Hippocampal formation (tissue), 2 donors: ENCODE measurements at regions not wholly inside any gene's neighbourhood (a gene's known extent, or its start where the extent isn't known, plus 50 kb on each side); places are given as distances from the start of the nearest gene placed in this dataset.

Source experiments
- DNase-seq, 2 donors: peaks; one replicate each; lab custom pipeline; 2025; lab: John Stamatoyannopoulos, UW

DNA sequence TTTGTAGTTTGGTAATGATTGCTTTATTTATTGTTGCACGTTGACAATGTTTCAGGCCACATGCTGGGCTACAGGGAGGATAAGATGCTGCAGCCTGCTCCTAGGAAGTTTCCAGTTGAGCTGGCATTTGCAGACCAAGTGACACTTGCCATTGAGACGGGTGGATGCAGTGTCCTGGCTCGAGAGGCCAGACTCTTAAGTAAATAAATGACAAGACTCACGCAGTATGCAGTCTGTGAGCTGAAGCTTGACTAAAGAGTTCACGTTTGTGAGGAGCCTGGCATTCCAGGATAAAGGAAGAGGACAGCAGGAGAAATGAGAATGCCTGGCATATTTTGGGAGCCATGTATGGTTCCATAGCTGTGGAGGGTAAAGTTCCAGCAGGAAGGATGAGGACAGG, 105.8 kb downstream of the BAMBI start:
- DNase-seq, result no peak

DNA sequence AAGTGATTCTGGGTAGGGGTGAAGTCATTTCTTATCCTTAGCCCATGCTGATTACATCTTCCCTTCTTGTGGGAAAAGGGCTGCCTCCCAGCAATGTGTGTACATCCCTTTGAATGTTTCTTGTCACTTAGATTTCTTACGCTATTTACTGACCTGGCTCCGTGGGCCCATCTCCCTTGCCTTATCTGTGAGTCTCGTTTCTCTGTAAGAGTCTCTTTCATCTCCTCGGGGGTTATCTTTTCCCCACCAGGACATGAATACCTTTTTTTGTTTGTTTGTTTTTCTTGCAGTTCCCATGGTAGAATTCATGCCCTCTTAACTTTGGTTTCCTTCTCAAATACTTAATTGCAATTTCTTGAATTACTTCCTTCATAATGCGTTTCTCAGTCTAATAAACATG, 107.7 kb downstream of the BAMBI start:
- DNase-seq, result no peak

DNA sequence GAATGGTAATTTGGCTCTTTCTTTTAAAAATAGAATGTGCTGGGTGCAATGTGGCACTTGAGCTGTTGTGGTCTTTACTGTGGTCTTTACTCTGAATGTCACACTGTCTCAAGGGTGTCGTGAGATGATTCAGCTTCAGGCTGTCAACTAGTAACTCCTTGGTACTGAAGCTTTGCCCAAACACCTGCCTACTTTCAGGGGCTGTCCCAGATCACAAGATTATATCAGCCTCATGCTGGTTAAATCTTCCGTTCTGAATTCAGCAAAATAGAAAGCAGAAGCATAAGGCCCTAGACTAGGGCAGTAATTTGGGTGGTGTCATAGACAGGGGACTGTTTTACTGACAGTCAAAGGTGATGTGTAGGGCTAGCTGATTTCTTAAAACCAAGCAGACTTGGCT, 110.9 kb downstream of the BAMBI start:
- no peak for DNase-seq

DNA sequence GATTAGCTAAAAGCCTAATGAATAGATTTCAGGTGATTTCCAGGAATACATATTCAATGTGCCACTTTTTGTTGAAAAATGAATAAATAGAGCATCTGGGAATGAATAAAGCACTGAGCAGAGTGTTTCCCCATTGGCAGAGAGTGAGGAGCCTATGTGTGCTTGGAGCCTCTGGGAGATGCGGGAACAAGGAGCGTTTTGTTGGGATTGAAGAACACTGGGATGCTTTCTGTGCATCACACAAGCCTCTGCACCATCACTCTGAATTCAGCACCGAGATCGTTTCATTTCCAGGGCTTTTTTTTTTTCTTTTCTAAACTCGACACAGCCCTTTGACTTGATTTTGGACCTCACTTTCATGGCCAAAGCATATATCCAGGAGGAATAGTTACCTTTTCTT, 111.4 kb downstream of the BAMBI start:
- peak; percentile 58 to 90 for DNase-seq

DNA sequence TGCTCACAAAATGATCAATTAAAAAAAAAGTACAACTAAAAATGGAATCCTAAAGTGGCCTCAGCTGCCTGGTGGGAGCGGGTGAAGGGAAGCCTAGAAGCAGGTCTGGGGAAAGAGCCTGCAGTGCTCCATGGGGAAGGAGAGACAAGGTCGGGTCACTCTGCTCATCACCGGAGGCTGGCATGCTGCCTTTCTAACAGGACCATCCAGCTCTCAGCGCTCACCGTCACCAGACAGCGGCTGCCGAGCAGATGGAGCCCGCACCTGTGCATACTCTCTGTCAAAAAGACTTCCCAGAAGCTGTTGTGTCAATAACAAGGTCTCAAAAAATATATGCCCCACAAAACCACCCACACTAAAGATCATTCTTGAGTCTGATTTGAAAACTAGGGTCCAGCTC, 112.8 kb downstream of the BAMBI start:
- no peak for DNase-seq

DNA sequence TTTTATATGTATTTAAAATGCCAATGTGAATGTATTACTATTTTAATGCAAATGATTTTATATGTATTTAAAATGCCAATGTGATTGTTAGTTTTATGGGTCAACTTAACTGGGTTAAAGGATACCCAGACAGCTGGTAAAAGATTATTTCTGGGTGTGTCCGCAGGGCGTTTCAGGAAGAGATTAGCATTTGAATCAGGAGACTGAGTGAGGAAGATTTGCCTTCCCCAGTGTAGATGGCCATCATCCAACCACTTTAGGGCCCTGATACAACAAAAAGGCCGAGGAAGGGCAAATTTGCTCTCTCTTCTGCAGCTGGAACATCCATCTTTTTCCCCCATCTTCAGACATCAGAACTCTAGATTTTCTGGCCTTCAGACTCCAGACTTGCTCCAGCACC, 116.2 kb downstream of the BAMBI start:
- no peak for DNase-seq

DNA sequence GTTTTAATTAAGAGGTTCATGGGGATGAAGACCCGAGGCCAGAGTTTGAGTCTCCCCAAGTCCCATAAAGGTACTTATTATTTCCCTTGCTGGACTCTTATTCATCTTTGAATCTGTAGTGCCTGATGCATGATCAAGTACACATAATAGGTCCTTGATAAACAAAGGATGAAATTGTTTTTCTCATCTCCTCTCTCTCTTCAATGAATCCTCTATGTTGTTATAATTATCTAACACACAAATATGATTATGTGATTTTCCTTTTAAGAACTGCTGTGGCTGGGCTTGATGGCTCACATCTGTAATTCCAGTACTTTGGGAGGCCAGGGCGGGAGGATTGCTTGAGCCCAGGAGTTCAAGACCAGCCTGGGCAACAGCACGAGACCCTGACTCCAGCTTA, 117.7 kb downstream of the BAMBI start:
- no peak for DNase-seq

DNA sequence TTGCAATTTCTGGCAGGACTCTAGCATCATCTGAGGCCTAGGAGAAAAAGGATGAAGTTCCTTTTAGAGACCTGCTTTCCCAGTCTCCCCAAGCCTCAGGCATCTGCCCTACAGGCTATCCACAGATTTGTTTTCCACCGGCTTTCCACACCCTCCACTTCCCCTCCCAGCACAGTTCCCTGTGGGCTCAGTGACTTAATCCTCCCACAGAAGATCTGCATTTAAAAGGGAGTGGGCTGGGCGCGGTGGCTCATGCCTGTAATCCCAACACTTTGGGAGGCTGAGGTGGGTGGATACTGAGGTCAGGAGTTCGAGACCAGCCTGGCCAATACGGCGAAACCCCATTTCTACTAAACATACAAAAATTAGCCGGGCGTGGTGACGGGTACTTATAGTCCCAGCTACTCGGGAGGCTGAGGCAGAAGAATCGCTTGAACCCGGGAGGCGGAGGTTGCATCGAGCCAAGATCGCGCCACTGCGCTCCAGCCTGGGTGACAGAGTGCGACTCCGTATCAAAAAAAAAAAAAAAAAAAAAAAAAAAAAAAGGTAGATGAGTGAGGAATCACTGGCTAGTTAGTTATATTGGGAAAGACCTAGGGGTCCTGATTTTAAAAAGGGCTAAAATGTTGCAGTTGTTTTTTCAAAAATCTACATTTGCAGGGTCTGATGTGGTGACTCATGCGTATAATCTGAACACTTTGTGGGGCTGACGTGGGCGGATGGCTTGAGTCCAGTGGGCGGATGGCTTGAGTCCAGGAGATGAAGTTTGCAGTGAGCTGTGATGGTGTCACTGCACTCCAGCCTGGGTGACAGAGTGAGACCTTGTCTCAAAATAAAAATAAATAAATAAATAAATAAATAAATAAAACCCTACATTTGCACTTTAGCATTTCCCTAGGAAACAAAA, 119.5 kb downstream of the BAMBI start:
- no peak for DNase-seq

DNA sequence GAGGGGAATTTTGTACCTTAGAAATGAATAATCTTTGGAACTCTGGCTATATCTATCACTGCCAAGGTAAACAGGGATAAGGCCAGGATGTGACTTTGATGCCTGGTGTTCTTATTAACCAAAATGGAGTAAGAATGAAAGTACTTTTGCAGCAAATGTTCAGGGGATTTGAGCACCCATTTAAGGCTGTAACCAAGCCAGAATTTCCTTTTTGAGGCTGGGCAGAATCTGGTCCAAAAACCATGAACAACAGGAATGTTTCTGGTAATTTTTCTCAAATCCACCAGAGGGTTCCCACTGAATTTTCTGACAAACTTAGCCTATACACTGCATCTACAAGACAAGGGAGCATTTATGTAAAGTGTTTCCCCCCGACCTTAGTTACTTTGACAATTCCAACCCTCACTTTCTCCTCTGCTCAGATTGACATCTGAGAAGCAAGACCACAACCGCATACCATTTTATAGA, 120.6 kb downstream of the BAMBI start:
- no peak for DNase-seq

DNA sequence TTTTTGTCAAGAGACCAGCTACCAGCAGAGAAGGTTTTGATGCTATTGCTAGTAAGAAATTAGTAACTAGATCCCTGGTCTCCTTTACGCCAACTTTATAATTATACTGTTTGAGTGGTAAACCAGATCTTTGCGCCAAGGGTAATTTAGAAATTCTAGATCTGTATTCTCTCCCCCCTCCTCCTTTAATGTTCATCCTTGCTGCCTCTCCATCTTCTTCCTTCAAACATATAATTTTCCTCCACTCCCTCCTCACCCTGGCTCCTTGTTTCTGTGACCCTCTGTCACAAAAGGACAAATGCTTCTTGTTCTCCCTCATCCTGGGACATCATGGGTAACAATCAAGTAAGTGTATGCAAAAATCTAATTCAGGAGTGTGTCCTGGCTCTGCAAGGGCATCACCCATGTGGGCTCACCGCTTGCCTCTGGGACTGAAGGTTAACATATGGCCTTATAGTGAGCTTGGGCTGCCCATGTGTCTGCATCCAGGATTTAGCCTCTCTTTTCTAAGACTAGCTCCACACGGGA, 121.2 kb downstream of the BAMBI start:
- DNase-seq, result no peak

DNA sequence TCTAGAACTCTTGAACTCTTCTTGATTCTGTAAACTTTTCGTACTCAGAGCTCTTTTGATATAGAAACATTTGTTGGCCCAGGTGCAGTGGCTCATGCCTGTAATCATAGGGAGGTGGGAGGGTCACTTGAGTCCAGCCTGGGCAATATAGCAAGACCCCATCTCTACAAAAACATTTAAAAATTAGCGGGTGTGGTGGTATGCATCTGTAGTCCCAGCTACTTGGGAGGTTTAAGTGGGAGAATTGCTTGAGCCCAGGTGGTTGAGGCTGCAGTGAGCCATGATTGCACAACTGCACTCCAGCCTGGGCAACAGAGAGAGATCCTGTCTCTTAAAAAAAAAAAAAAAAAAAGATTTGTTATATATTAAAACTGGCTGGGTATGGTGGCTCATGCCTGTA, 121.6 kb downstream of the BAMBI start:
- no peak for DNase-seq

DNA sequence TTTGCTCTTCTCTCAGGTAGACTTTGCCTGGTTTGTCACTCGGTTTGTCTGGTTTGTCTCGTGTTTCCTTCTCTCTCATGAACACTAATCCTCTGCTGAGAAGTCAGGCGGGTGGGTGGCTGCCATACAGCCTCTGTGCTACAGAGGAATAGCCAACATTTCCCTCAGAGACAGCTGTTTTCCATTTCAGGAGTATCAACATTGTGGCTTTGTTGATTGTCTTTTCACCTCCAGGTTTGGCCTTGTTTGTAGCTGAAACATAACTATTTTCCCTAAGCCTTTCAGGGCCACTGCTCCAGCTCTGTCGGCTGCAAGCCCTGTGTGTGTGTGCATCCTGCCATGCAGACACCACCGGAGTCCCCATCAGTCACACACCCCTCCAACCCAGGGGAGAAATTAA, 122.8 kb downstream of the BAMBI start:
- DNase-seq, result no peak

DNA sequence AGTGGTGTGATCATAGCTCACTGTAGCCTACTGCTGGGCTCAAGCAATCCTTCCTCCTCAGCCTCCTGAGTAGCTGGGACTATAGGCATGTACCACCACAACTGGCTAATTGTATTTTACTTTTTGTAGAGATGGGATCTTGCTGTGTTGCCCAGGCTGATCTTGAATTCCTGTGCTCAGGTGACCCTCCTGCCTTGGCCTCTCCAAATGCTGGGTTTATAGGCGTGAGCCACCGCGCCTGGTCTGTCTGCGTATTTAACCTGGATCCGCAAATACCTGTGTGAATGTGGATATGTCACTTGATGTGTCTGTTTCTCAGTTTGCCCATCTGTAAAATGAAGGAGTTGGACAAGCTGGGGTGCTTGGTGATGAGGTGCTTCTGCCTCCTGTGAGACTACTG, 123.9 kb downstream of the BAMBI start:
- DNase-seq, result no peak

DNA sequence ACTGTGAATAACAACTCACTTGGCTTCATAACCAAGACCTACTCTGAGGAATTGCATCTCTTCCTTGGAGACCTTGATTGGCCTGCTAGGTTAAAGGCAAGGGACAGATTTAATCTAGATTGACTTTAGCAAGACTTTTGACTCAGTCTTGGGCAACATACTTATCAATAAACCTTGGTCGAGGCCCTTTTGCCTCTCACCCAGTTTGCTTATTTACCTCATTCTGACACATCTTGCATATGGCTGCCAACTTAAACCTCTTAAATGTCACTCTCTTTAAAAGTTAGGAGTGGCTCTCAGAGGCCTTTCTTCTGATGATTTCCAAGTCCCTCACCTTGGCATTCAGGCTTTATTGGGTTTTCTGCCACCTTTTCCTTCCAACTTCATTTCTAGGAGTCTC, 124.5 kb downstream of the BAMBI start:
- no peak for DNase-seq

DNA sequence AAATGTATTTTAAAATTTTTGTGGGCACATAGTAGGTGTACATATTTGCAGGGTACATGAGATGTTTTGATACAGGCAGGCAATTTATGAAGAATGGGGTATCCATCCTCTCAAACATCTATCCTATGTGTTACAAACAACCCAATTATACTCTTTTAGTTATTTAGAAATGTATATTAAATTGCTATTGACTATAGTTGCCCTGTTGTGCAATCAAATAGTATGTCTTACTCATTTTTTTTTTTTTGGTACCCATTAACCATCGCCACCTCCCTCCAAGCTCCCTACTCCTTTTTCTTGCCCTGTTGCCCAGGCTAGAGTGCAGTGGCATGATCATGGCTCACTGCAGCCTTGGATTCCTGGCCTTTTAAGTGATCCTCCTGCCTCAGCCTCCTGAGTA, 128.1 kb downstream of the BAMBI start:
- DNase-seq, result no peak

DNA sequence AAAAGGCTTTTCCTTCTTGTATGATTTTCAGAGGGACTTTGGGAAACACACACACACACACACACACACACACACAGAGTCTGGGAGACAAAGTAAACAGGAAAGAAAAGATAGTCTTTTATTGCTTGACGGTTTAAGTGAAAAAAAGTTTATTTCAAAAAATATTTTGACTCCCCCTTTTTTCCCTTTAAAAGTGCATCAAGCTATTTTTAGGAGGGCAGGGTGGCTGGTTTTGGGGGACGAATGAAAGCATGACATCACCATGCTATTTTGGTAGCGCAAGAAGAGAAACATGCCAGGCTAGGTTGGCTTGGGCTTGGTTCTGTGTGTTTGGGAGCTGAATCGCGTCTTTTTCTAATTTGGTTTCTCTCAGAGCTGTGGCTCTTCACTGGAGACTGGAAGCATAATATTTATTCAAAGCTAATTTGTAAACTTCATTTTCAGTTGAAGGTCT, 129.2 kb downstream of the BAMBI start:
- no peak for DNase-seq

DNA sequence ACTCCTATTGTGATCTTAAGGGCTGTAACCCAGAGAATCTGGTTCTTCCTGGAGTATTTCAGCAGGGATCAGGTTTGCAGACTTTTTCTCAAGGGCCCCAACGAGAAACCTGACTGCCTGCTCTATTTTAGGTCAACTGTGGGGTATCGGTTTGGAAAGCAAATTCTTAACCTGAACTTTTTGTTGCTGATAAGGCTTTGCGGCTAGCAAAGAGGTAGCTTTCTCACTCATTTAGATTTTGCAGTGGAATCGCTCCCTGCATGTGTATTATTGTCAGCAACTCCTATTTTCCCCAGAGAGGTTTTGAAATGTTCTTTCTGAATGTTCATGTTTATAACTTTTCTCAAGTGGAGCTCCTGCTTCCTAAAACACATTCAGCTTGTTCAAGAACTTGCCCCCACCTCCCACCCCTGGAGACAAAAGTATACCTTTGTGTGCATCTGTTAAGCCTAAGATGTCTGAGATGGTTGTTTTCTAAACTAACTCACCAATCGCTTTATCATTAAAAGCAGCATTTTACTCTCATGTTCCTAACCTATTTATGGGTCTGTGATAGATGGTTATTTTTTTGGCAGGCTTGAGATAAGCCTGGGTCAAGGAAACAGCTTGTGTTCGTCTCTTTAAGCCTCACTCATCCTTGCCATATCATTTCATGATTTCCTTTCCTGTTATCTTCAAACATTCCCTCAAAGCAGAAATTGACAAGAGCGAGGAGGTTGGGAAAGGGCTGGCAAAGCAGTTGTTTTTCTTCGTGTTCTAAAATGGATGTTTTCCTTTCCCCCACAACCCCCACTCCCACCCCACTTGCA, 129.8 kb downstream of the BAMBI start:
- DNase-seq, result no peak

DNA sequence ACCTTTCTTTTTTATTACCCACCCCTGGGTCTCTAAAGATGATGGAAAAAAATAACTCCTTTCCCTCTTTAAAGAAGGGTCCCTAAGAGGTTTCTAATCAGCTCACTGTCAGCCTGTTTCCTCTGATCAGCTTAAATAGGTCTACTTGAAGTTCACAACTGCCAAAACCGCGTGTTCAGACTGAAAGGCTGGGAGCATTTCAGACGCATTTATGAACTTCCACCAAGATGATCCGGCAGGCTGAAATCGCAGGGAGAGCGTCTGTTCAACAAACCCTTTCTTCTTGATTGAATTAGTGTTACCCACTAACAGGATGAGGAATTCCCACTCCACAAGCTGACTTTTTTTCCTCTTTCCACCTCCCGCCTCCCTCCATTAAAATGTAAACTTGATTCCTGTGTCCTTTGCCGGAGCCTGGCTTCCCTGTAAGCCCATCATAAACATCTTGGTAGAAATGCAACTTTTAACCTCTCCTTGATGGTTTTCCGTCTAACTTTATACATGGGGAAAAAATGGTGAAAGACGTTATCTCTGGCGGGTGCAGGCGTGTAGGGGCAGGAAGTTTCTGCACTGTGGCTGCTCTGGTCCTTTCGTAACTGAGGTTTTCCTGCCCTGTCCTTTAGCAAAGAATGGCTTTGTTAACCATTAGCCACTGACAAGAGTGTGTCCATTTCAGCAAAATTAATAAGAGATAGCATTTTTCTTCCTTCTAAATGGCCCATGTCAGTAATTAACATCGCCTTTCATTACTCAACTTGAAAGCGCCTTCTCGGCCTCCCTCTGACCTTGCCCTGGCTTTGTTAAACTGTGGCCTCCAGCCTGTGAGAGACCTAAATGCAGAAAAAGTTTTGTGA, 130.7 kb downstream of the BAMBI start:
- no peak for DNase-seq

DNA sequence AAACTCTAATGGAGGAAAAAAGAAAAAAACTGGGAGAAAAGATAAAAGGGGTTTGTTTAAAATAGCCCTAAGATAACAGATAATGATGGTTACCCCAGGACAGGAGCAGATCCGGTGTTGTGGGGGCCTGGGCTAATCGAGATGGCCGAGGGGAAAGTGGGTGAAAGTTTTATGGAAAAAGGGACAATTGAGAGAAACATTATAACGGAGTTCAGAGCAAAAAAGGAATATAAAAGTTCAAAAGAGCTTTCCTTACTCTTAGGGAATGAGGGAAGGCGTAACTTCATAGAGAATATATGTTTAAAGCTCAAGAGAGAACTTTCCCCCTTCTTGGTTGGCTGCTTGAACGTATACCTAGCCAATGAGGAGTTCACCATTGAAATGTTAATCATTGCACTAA, 131.4 kb downstream of the BAMBI start:
- no peak for DNase-seq

DNA sequence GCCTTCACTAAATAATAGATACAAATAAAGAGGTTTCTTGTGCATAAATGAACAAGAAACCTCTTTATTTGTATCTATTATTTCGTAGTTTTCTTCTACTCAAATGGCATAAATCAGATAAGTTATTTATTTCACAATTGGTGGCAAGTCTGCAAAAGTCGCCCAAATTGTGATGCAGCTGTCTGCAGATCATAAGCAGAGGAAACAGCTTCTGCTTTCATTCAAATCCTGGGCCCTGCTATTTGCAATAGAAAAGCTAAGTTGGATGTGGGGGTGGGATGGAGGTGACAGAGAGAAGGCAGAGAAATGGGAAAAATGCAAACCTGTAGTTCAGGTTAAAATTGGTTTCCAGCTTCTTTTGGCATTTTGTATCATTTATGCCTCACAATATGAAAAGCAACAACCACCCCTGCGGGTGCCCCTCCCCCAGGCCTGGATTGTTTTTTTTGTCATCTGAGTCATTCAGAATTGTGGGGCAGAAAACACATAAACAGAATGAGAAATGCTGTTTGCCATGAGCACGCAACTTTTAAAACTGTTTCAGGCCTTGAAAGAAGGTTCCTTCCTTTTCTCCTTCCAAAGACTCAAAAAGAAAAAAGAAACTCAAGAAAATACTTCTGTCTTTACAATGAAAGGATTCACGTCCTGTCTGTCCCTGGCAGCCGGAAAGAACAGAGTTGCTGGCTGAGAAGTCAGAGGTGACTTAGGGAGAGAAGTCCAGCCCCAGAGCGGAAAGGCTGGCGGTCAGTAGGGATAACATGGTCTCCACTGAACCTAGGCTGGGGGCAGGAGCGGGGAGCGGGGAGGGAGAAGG, 132.9 kb downstream of the BAMBI start:
- no peak for DNase-seq
